Posterior vena cava (tissue), 2 donors: ENCODE measurements at regions not wholly inside any gene's neighbourhood (a gene's known extent, or its start where the extent isn't known, plus 50 kb on each side); places are given as distances from the start of the nearest gene placed in this dataset.
"Not testable (repeated sequence)": the region's sequence is repeated elsewhere in the genome, so short reads cannot be mapped to it uniquely, and the experiment has no call there.

ENCODE experiments used
- DNase-seq: peaks from one replicate; pipeline ENCODE4 v3.0.0-alpha.2; 2020; ENCODE audit warnings: low spot score
- intact Hi-C, 2 donors: fragments of 100-400 bp; cut with DNase I; formaldehyde crosslinking; loops; one replicate each; pipeline versions ENCODE4 v1.14.1 to v1.14.2; 2022 to 2023
- donor health status: DM: yes; HTN: yes; CAD: no.
- donor health status: DM: yes; HTN: yes; CAD: no.

DNA sequence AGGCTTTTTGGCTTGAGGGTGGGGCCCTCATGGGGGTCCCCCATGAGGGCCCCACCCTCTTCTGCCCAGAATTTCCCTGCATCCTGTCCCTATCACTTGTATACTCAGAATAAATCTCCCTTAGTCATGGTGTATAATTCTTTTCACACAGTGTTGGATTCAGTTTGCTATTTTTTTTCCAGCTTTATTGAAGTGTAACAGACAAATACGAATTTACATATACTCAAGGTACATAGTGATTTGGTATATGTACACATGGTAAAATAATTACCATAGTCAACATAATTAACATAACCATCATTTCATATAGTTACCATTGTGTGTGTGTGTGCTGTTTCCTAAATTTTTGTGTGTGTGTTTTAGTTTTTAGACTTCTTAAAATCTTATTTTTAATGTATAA is 289.4 kb downstream of the CNTNAP3B start:
- DNase-seq, intact Hi-C loops: not testable (repeated sequence)

DNA sequence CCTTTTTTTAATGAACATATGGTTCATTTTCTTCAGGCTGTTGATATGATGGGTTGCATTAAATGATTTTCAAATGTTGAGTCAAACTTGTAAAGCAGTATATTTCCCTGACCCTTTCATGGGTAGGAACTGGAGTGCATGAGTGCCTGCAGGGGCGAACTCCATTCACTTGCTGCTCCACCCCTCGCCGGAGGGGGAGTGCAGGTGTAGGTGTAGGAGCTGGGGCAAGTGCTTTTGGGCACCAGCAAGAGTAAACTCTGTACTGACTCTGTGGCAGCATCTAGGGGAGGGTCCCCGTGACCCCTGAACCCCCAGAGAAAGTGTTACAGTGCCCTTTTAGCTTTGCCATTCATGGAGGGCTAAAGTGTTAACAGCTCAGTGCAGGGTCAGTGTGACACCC is 290.3 kb downstream of the CNTNAP3B start:
- DNase-seq, intact Hi-C loops: not testable (repeated sequence)

DNA sequence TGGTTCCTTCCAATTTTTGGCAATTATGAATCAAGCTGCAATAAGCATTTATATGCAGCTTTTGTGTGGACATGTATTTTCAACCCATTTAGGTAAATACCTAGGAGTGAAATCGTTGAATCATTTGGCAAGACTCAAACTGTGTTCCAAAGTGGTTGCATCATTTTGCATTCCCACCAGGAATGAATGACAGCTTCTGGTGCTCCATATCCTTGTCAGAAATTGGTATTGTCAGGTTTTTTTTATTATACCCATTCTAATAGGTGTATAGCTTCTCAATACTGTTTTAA is 290.7 kb downstream of the CNTNAP3B start:
- DNase-seq, intact Hi-C loops: not testable (repeated sequence)

DNA sequence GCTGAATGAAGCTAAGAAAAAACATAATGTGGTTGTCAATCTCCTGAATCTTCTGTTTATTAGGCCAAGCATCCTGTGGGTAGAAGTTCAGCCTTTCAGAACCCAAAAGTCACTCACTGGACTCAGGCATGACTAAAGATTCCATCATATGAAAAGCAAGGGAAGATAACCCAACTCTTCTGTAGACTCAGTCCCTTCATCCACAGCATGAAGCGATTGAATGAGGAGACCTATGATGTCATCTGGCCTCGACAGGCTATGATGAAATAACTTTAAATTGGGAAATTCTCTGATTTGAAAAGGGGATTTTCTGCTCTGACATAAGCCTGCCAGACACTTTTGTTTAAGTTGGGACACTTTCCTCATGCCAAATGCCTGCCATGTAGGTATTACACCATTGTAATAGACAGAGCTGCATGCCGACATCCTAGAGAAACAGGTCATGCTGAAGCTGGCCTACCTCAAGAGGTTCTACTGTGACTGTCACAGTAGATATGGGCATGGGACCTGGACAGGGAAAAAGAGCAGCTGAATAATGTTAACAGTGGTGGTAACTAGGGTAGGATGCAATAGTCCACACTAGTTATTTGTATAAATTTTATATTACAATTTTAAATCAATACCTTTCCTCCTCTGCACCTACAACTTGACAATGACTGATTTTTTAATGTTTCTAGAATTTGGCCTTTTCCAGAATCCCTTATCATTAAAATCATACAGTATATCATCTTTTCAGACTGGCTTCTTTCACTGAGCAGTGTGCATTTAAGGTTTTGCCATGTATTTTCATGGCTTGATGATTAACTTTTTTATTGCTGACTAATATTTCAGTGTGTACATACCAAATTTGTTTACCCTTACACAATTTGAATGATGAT is 291.3 kb downstream of the CNTNAP3B start:
- DNase-seq, intact Hi-C loops: not testable (repeated sequence)

DNA sequence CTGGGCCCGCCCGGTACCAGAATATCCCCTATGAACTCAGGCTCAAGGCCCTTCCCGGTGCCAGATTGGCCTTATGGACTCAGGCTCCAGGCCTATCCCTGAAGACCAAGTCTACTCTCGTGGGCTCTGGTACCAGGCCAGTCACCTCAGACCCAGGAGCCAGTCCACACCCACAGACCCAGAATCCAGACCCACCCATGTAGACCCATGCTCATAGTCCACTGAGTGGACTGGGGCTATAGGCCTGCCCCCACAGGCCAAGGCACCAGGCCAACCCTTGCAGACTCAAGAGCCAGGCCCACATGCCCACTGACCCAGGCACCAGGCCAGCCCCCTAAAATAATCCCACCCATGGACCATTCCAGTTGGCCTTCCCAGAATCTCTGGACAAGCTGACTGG is 296.1 kb downstream of the CNTNAP3B start:
- intact Hi-C loops, DNase-seq: not testable (repeated sequence)

DNA sequence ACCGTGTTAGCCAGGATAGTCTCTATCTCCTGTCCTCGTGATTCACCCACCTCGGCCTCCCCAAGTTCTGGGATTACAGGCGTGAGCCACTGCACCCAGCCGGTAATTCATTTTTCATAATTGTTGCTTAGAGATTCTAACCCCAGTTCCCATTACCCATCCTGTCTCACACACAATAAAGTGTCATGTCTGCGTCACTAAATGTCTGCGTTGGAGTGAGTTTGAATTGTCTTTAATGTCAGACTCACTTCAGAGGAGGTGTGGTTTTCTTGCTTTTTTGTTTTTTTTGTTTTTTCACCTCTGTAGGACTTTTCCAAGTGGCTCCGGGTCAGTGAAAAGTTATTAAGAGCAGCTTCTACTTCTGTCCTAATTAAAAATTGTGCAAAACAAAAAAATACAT is 304.5 kb downstream of the CNTNAP3B start:
- DNase-seq, intact Hi-C loops: not testable (repeated sequence)

DNA sequence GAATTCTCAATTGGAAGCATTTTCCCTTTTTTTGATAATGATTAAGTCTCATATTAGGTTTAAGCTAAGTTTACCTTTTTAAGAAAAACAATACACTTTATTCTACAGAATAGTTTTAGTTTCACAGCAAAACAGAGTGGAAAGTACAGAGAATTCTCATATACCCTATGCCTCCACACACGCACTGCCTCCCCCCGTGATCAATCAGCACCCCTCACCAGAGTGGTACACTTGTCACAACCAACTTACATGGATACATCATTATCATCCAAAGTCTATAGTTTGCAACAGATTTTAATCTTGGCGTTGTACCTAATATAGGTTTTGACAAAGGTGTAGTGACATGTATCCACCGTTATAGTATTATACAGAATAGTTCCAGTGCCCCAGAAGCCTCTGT is 326.5 kb downstream of the CNTNAP3B start:
- intact Hi-C loops, DNase-seq: not testable (repeated sequence)

DNA sequence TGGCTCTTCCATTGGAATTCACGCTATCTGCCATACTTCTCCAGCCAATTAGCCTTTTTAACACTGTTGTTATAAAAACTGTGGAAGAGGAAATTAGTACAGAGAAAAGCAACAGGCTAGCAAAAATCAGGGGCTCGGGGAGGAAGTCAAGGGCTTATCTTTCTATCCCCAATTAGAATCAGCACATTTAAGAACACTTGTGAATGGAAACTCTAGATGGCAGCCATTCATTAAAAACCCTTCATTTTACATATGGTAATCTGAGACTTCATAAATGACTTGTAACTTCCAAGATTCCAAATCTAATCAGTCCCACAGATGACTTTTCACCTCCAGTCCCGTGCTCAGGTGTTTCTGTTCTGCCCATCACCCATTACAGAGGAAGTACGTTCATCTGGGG is 330.5 kb downstream of the CNTNAP3B start:
- intact Hi-C loops, DNase-seq: not testable (repeated sequence)

DNA sequence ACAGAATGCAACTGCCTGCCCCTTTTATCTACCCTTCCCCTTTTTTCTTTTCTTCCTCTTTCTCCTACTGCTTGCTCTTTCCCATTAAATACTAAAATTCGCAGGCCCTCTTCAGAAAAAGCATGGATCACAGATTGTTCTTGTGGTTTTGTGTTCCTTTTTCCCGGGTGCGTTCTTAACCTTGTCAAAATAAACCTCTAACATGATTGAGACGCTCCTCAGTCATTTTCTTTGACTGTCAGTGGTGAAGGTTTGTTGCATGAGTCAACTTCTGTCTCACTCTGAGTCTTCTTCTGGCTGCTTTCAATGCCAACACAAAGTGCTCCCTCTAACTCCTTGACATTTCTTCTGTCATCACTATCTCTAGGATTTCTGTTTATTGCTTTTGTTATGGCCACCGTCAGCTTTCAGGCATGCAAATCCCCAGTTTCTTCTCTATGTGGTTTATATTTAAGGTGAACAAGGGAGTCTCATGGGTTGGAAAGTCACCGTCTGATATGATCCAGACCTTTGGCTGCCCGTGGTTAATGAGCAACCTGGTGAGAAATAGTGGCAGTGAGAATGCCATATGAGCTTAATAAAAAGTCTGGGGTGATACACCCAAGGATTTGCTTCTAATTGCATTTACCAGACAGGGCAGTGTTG is 338.4 kb downstream of the CNTNAP3B start:
- DNase-seq, intact Hi-C loops: not testable (repeated sequence)

DNA sequence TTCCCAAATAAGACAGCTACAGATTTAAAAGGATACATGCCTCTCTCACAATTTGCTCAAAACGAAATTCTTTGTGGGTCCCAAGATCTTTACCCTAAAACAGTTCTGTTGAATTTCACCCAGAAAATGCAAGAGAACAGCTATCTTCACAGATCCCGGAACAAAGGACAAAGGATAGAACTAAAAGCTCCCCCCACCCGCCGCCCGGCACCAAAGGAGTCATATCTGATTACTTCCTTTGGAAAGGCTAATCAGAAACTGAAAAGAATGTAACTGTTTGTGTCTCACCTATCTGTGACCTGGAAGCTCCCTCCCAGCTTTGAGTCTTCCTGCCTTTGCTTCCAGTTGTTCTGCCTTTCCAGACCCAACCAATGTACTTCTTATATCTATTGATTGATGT is 339.2 kb downstream of the CNTNAP3B start:
- DNase-seq, intact Hi-C loops: not testable (repeated sequence)

DNA sequence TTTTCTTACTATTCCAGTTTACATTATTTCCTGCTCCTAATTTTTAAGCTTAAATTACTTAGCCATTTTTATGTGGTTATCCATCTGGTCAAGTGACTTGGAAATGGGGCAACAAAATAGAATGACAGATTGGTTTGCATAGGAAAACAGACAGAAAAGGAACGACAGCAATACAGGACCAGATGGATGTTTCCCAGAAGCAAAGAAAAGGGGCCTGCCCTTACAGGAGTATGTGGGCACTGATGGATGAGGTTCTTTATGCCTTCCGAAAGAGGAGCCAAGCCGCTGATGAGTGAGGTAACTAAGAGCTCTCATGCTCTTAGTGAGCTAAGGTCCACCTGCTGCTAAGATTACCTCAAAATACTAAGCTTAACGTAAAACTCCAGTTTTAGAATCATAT is 339.8 kb downstream of the CNTNAP3B start:
- DNase-seq, intact Hi-C loops: not testable (repeated sequence)

DNA sequence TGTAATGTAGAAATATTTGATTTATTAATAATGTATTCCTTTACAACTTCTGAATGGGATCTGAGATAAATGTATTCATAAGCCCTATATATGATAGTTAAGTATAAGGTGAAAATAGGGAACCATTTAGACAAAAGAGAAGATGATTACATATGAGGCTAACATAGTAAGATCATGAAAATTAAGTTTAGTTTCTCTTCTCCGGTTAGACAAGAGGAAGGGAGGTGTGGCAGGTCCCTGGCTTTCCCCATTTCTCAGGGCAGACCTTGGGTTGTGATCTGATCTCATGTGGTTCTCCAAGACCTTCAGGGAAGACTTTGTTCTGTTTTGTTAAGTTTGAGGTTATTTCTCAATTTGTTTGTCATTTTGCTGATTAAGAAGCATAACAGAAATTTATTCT is 341.3 kb downstream of the CNTNAP3B start:
- intact Hi-C loops, DNase-seq: not testable (repeated sequence)

DNA sequence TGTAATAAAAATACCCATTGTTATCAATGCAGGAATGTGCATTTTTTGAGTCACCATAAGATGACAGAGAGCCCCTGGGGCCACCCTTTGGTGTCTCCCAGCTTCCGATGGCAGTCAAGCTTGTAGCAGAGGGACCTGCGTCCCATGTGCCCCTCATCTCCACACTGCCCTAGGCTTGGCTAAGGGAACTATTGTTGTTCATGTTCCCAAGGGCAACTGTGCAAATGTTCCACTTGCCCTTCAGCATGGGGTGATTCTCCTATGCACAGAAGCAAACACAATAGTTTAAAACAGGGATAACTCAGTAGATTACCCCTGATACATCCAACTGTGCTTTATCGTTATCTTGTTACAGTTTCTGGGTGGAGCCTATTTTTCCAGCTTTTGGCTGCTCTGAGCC is 342.0 kb downstream of the CNTNAP3B start:
- intact Hi-C loops: not testable (repeated sequence)

DNA sequence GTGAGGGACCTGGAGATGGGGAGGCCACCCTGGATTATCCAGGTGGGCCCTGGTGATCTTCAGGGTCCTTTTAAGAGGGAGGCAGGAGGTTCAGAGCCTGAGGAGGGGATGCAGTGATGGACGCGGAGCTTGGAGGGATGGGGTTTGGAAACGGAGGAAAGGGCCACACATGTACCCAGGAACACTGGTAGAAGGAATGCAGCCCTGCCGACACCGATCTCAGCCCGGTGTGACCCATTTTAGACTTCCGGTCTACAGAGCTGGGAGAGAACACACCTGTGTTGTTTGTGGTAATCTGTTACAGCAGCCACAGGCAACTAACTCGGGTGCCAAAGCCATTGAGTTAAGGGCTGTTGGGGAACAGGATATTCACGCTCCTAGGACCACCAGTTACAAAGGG is 345.2 kb downstream of the CNTNAP3B start:
- DNase-seq, intact Hi-C loops: not testable (repeated sequence)

More for the DNA sequence above, 342.0 kb downstream of the CNTNAP3B start:
- DNase-seq: not testable (repeated sequence)

DNA sequence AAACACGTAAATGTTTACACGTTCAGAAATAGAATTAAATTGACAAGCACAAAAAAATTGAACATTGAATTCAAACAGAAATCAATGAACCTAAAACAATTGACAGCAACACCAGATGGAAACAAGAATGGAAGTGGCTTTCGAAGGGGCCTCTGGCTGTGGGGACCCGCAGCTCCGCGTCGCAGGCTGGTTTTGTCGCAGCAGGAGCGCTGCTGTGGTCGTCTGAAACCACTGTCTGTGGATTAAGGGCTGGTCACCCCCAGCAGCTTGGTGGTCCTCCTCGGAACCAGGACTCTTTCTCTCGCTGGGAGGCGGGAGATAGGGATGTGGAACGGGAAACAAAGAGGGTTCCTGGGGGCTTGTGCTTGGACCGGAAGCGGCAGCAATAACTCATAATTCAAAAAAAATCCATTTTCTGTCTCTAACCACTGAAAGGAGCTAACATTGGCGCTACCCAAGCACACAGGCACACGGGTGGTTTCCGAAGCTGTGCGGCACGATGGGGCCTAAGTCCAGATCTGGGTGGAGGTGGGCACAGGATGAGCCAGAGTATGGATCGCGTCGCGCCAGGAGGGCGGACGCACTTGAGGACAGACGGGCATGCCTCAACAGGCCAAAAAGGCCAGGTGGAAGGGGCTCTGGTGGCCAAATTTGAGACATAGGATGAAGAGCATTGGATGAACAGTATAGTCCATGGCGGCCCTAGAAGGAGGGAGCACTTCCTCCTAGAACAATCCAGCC is 346.0 kb downstream of the CNTNAP3B start:
- DNase-seq, intact Hi-C loops: not testable (repeated sequence)

DNA sequence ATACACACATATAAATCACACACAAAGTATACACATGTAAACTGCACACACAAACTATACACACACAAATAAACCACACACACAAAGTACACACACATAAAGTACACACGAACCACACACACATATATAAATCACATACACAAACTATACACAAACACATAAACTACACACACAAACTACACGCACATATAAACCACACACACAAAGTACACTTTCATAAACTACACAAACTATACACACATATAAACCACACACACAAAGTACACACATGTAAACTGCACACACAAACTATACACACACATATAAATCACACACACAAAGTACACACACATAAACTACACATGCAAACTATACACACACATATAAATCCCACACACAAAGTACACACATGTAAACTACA is 347.3 kb downstream of the CNTNAP3B start:
- DNase-seq, intact Hi-C loops: not testable (repeated sequence)

DNA sequence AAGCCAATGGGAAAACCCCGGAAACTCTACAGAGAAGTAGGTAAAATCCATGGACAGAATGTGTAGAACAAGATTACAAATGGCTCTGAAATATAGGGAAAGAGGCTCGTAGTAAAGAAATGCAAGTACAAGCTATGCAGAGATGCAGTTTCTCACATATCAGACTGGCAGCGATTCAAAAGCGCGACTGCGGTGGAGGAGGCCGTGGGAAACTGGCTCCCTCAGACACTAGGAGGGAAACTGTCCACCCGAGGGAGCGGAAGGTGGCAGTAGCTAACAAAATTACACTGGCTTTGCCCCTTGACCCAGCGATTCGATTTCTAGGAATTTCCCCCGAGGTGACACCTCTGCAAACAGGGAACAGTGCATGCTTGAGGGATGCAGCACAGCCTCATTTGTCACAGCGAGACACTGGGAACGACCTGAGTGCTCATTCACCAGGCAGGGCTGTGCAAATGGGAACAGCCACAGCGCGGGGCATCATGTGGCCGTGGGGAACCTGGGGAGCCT is 349.3 kb downstream of the CNTNAP3B start:
- DNase-seq, intact Hi-C loops: not testable (repeated sequence)

DNA sequence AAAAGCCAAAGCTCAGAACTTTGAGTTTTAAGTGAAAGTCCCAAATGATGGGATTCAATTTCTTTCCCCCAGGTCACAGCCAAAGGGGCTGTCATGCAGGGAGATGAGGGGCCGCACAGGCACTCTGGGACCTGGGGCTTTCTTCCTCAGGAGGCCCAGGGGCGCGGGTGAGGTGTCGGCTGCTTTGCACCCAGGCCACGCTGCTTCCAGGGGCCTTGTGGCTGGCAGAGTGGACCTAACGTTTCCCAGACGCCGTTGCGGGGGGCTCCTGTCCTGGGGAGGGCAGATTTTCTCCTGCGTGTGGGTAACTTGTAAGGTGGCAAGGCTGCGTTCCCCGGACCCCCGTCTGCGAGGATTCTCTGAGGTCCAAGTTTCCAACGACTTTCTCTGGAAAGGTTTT is 350.0 kb downstream of the CNTNAP3B start:
- intact Hi-C loops, DNase-seq: not testable (repeated sequence)

DNA sequence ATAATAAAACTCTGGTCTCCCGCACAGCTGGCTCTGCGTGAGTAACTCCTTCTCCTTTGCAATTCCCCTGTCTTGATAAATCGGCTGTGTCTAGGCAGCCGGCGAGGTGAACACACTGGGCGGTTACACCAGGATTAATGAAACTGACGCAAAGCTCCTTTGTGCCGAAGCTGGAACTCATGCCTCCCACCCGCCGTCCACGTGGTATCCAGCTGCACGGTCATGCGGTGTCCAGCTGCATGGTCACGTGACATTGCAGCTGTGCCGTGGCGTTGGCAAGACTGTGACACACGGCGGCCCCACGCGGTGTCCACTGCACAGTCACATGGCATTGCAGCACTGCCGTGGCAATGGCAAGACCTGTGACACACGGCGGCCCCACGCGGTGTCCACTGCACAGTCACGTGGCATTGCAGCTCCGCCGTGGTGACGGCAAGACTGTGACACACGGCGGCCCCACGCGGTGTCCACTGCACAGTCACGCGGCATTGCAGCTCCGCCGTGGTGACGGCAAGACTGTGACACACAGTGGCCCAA is 350.6 kb downstream of the CNTNAP3B start:
- DNase-seq, intact Hi-C loops: not testable (repeated sequence)
